Embryonic facial prominence (tissue), 1 donor: ENCODE measurements at regions not wholly inside any gene's neighbourhood (a gene's known extent, or its start where the extent isn't known, plus 50 kb on each side); places are given as distances from the start of the nearest gene placed in this dataset.
"Not testable (repeated sequence)": the region's sequence is repeated elsewhere in the genome, so short reads cannot be mapped to it uniquely, and the experiment has no call there.

Experiments used
- DNase-seq: peaks from one replicate; pipeline ENCODE4 v3.0.0-alpha.2; 2016; ENCODE audit errors: extremely low spot score

DNA sequence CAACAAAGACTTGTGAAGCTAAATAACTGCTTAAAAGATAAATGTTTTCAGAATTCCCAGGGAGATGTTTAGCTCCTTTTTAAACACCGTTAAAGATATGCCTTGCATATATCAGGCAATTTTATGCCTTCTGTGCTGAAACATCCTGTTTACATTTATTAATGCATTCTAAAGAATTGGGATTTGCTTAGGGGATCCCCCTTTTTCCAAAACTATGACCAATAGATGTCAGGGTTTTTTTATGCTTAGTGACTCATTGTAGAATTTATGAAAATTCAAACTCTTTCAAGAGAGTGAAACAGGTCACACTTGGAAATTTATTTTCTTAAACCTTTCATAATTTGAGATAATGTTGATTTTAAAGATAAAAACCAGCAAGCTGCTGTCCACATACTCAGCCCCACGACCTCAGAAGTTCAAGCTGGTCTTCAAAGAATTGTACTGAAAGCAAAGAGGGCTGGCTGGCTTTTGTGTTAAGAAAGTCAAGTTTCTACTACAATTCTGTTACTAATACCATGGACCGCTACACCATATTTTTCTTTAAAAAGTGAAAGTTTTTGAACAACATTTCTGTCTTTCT is 411.8 kb downstream of the ETV1 start:
- no peak for DNase-seq

- DNase-seq, result no peak
These were observed 411.2 kb downstream of the ETV1 start for GRCh38 chr7:13578294-13578693.

DNA sequence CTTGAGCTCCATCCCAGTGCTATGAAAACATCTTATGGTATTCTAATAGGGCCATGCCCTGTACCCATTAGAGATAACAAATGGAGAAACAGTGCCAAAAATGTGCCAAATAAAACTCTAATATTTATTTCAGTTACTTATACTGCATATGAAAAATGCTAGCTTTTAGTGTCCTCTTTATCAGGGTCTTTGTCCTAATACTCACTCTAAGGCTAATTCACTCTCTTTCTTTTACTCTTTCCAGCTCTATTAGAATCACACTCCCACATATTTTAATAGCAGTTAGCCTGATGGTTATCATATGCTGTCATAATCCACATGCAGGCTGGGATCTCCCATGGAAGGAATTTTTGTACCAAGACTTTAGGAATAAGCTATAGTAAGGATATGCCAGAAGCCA is 408.4 kb downstream of the ETV1 start:
- DNase-seq, result no peak

GRCh38 chr7:13593854-13594253 is 395.6 kb downstream of the ETV1 start:
- no peak for DNase-seq

DNA sequence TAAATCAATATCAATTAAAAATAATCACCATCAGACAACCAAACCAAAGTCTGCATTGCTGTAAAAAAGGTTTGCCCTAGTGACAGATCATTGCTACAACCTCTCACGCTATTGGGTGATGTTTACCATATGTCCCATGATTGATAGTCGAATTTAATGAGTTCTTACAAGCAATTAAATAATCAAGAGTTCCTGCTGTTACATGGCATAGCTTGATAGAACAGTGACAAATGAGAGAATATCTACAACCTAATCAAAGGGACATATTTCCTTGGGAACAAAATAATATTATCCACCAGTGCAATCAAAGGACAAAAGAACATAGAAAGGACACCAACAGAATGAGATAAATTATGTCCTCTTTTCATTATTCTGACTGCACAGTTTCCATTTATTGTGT is 387.4 kb downstream of the ETV1 start:
- DNase-seq, result no peak

- no peak for DNase-seq
These were observed 386.4 kb downstream of the ETV1 start for GRCh38 chr7:13603016-13603415.

DNA sequence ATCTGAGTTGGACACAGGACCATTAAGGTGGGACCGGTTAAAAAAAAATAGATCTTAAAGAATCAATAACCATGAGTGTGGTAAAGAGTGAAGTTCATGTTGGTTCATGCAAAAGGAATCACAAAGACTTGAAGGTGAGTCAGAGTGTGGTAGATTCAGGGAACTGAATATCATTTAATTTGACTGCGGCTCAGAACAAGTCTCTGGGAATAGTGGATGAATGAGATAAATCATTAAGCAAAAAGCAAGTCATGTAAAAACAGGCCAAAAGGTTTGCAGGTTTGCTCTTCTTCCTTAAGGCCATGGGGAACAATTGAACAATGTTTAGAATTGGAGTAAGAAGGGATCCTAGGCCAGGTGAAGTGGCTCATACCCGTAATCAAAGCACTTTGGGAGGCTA is 385.8 kb downstream of the ETV1 start:
- DNase-seq, result no peak

GRCh38 chr7:13604178-13604577 is 385.3 kb downstream of the ETV1 start:
- no peak for DNase-seq

- no peak for DNase-seq
These were observed 379.1 kb downstream of the ETV1 start for GRCh38 chr7:13610372-13610771.

DNA sequence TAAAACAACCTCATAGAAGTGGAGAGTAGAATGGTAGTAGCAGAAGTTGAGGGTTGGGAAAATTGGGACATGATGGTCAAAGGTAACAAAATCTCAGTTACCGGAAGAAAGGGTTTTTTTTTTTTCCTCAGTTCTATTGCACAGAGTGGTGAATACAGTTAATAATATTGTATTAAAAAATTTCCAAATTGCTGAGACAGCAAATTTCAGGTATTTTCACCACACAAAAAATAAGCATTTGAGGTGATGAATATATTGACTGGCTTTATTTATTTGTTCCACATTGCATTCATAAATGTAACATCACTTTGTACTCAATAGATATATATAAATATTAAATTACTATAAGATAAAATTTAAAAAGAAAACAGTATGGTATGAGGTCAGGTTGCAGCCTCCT is 373.8 kb downstream of the ETV1 start:
- no peak for DNase-seq

GRCh38 chr7:13627455-13627854 is 362.0 kb downstream of the ETV1 start:
- DNase-seq, result no peak

DNA sequence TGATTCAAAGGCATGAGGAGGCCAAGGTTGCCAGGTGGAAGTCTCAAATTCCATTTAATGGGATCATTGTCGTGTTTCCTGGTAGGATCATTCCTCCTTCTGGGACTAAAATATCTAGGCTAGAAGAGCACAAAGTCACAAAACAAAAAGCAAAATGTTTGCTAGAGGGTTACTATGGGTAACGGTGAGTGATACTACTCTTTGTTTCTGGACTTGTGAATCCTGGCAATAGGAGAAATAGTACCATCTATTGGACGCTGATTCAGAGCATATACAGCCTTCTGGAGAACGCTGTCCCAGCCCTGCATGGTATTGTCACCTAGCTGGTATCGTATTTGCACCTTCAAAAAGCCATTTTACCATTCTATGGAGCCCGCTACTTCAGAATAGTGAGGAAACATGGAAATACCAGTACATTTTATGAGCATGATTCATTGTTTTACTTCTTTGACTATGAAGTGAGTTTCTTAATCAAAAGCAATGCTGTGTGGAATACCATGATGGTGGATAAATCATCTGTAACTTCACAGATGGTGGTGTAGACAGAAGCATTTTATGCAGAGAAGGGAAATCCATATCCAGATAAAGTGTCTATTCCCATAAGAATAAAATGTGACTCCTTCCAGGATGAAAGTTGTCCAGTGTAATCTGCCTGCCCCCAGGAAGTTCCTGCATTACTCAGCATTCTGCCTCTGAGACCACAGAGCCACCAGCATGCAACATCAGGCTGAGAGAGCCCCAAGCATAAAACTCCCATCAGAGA is 361.0 kb downstream of the ETV1 start:
- no peak for DNase-seq

DNA sequence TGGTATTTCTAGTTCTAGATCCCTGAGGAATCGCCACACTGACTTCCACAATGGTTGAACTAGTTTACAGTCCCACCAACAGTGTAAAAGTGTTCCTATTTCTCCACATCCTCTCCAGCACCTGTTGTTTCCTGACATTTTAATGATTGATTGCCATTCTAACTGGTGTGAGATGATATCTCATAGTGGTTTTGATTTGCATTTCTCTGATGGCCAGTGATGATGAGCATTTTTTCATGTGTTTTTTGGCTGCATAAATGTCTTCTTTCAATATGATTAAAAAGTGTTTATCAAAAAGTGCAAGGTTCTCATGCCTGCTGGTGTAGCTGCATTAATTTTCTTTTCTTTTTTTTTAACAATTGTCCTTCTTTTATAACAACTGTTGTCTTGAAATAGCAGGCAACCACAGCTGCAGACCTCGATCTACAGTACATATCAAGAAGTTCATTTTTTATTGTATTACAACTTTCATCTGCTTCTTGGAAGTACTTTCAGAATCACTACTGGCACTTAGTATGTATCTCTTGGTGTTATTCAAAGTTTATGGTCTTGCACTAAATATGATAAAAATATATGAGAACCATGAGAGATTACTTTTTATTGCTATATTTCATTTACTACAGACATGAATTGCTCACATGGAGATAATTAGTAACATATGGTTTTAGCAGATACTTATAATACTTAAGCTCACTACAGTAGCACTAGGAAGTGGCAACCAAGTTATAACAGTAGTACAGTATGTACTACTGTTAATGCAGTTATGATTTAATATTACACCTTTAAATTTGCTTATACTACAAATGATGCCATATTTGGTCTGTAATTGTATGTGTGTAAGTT is 358.0 kb downstream of the ETV1 start:
- DNase-seq, result not testable (repeated sequence)

- DNase-seq, result no peak
These were observed 355.6 kb downstream of the ETV1 start for GRCh38 chr7:13633857-13634256.

GRCh38 chr7:13639396-13639795 is 350.1 kb downstream of the ETV1 start:
- no peak for DNase-seq

DNA sequence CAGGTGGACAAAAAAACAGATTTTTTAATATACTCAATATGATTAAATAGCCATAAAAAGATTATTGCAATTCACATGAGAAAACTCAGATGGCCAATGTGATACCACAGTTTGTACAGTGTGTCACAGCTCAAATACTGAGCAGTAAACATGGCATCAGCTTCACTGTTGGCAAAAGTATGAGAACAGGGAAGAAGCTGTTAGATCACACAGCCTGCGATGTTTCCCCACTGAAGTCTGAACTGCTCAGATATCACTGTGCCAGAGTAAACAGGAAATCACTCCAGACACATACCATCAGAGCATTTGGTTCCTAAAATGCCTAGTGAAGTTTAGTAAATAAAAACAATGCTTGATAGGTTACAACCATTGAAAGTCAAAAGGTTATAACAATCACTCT is 347.8 kb downstream of the ETV1 start:
- DNase-seq, result no peak

DNA sequence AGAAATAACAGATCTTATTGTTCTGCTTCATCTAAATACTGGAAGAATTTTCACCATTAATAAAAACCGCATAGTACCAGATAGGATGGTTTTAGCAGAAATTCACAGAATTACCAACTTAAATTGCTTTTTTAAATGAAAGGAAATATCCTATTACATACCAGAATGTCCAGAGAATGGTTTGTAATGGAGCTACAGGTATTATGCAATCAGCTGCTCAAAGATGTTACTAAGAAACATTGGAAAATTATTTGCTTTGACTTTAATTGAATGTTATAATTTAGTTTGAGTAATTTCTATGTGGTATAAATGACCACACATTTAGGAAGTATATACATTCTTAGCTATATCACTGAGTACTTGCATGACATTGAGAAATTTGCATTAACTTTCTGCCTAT is 338.3 kb downstream of the ETV1 start:
- DNase-seq, result no peak

DNA sequence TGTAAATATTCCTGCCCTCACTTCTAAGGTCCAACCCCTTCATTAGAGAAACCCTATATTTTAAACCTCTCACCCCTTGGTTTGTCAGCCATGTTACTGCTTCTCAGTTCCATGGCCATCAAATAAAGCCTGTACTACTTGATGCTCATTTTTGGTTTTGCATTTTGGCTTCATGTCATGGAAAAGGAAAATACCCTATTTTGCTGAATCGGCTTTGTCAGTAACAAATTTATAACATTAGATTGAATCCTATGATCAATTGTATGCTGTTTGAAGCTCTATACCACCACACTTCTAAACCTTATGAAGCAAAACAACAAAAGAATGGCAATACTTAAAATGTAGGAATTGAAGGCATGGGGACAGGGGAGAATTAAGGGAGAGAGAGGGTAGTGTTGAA is 333.1 kb downstream of the ETV1 start:
- DNase-seq, result no peak

GRCh38 chr7:13673290-13673689 is 316.2 kb downstream of the ETV1 start:
- no peak for DNase-seq

DNA sequence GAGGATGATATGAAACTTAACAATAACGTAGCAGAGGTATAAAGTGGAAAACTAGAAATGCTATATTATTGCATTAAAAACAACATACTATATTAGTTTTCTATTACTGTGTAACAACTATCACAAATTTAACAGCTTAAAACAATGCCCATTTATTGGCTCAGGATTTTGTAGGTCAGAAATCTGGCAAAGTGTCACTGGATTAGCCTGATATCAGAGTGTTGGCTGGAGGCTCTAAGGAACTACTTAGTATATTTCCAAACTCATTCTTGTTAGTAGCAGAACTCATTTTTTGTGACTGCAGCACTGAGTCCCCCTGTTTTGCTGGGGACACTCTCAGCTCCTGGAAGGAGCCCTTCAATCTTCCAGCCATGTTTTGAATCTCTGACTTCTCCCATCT is 306.8 kb downstream of the ETV1 start:
- DNase-seq, result no peak

DNA sequence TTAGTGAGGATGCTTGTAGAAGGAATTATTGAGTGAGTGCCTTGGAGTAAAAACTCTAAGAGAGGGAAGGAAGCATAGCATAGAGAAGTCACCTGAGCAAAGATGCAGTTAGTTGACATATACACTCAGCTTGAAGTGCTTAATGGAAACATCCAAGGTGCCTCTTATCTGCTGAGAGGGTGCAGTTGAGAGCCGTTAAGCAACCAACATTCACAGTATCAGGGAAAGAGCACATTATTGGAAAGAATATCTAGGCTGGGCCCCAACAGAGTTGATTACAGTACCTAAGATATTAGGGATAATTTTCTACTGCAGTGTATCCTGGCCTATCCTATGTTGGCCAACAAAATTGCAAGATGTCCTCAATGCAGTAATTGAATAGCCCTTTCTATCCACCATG is 302.0 kb downstream of the ETV1 start:
- DNase-seq, result no peak

GRCh38 chr7:13692548-13692947 is 296.9 kb downstream of the ETV1 start:
- no peak for DNase-seq

DNA sequence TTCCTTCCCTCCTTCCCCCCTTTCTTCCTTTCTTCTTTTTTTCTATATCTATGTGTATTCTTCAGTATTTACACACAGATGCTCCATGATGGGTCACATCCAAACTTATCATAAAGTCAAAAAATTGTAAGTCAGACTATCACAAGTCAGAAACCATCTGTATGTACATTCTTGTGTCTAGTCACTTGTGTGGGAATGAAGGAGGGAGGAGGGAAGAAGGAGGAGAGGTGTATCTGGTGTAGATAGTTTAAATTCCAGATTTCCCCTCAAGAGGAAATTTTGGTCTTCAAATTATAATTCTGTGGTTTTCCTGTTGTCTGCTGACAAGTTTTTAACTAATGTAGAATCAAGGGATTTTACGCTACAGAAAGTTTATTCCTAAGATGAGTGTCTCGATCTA is 287.2 kb downstream of the ETV1 start:
- no peak for DNase-seq
